Astrocyte of the cerebellum (primary cell): ENCODE measurements at regions not wholly inside any gene's neighbourhood (a gene's known extent, or its start where the extent isn't known, plus 50 kb on each side); places are given as distances from the start of the nearest gene placed in this dataset.
A peak's percentile ranks its signal among the peaks of the same experiment; 100 is the strongest.

Experiments
- DNase-seq: peaks from one replicate; pipeline ENCODE4 v3.0.0-alpha.2; 2011; ENCODE audit warnings: low read depth
- H3K4me3 ChIP-seq: 2 replicates; pipeline ENCODE4 v1.5.1; 2011; ENCODE audit warnings: mild to moderate bottlenecking, low read depth, low read length, moderate library complexity
- CTCF ChIP-seq: IDR thresholded peaks from 2 replicates; pipeline ENCODE4 v1.5.1; 2012; ENCODE audit warnings: low read length, low read depth, moderate library complexity, mild to moderate bottlenecking; ENCODE audit errors: missing control alignments
- in situ Hi-C: cut with HindIII; loops from 2 replicates; pipeline ENCODE4 v1.10.0; 2017; ENCODE audit warnings: low sequenced_read_pairs

GRCh38 chrX:23493941-23494374 is 159.3 kb downstream of the PTCHD1 start:
- DNase-seq: no peak
- H3K4me3 ChIP-seq: no peak overlapping the region
- in situ Hi-C loops: no loop called here
- no peak for TF ChIP-seq CTCF

- in situ Hi-C loops: no loop called here
- no peak for DNase-seq
- H3K4me3 ChIP-seq: no peak overlapping the region
- TF ChIP-seq CTCF: no peak
Measured at GRCh38 chrX:23494741-23495140, 160.1 kb downstream of the PTCHD1 start.

- in situ Hi-C loops: no loop called here
- DNase-seq: no peak
- no peak overlapping the region for H3K4me3 ChIP-seq
- TF ChIP-seq CTCF: no peak
Measured at GRCh38 chrX:23497919-23498318, 163.3 kb downstream of the PTCHD1 start.

GRCh38 chrX:23501974-23502373 is 165.3 kb upstream of the PRDX4 start:
- TF ChIP-seq CTCF: no peak
- no peak overlapping the region for H3K4me3 ChIP-seq
- in situ Hi-C loops: no loop called here
- no peak for DNase-seq

GRCh38 chrX:23503835-23504539 is 163.3 kb upstream of the PRDX4 start:
- no peak overlapping the region for H3K4me3 ChIP-seq
- DNase-seq: peak; percentile 80
- no peak for TF ChIP-seq CTCF
- in situ Hi-C loops: no loop called here

GRCh38 chrX:23504540-23504884 is 162.8 kb upstream of the PRDX4 start:
- in situ Hi-C loops: no loop called here
- TF ChIP-seq CTCF: no peak
- no peak for DNase-seq
- no peak overlapping the region for H3K4me3 ChIP-seq

- H3K4me3 ChIP-seq: no peak overlapping the region
- in situ Hi-C loops: no loop called here
- no peak for TF ChIP-seq CTCF
- DNase-seq: no peak
Measured at GRCh38 chrX:23504895-23505294, 162.4 kb upstream of the PRDX4 start.
